HEK293T (cell line): ENCODE measurements at regions not wholly inside any gene's neighbourhood (a gene's known extent, or its start where the extent isn't known, plus 50 kb on each side); places are given as distances from the start of the nearest gene placed in this dataset.

Experiments used
- ARNT ChIP-seq: fragments of 450-650 bp; IDR thresholded peaks from 2 replicates; pipeline ENCODE4 v1.6.1; 2017; ENCODE audit warnings: mild to moderate bottlenecking
- FOXK2 ChIP-seq: fragments of 450-650 bp; IDR thresholded peaks from 2 replicates; pipeline ENCODE4 v1.6.1; 2016; ENCODE audit warnings: mild to moderate bottlenecking

DNA sequence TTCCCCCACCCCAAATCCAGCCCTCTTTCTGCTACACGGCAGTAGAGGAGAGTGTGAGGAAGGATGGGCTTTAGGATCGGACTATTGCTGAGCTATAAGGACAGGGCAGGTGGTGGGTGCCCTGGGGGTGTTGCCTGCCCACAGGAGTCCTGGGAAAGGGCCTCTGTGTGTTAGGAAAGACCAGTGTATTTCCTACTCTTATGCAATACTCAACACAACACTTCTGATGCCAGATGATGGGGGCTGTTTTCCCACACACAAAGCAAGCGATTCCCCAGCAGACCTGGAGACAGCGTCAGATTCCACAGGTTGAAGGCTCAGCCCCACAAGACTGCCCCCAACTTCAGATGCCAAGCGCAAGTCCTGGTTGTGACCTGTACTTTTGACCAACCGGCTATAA is 91.0 kb upstream of the LCLAT1 start:
- no peak for TF ChIP-seq FOXK2
- TF ChIP-seq ARNT, result no peak
